ENCODE measurements at regions not wholly inside any gene's neighbourhood (a gene's known extent, or its start where the extent isn't known, plus 50 kb on each side); places are given as distances from the start of the nearest gene placed in this dataset.

GRCh38 chr1:193937308-193937707, 750.9 kb upstream of the B3GALT2 start:
- ChIA-PET CTCF (no interaction called here), POLR2A (no interaction called here)
- no peak overlapping the region for H3K4me3 Mint-ChIP-seq
- no peaks in the 10 kb centered on the region for H3K36me3 Mint-ChIP-seq (ENCODE audit: low read depth)
- H3K27ac Mint-ChIP-seq: no peak overlapping the region
- ATAC-seq (no peak), DNase-seq (no peak)
- no peaks in the 10 kb centered on the region for H3K4me1 Mint-ChIP-seq
- no peaks in the 10 kb centered on the region for H3K27me3 Mint-ChIP-seq
- intact Hi-C loops (cut with DNase I, micrococcal nuclease): no loop called here
- peaks cover 3% of the 10 kb centered on the region for H3K9me3 Mint-ChIP-seq (ENCODE audit: low read depth)

GRCh38 chr1:193932979-193933378, 746.6 kb upstream of the B3GALT2 start:
- Mint-ChIP-seq H3K36me3 (ENCODE audit: low read depth) (no peaks in the 10 kb centered on the region), H3K9me3 (ENCODE audit: low read depth) (peaks cover 3% of the 10 kb centered on the region), H3K4me1 (no peaks in the 10 kb centered on the region), H3K4me3 (no peak overlapping the region), H3K27ac (no peak overlapping the region), H3K27me3 (no peaks in the 10 kb centered on the region)
- intact Hi-C loops (cut with DNase I, micrococcal nuclease): no loop called here
- DNase-seq (no peak), ATAC-seq (no peak)
- POLR2A ChIA-PET: no interaction called here
- CTCF ChIA-PET: no interaction called here

GRCh38 chr1:193931356-193931755, 744.9 kb upstream of the B3GALT2 start:
- ATAC-seq (no peak), DNase-seq (no peak)
- CTCF ChIA-PET: no interaction called here
- no peaks in the 10 kb centered on the region for H3K27me3 Mint-ChIP-seq
- POLR2A ChIA-PET: no interaction called here
- peaks cover 12% of the 10 kb centered on the region for H3K9me3 Mint-ChIP-seq (ENCODE audit: low read depth)
- H3K27ac Mint-ChIP-seq: no peak overlapping the region
- no peak overlapping the region for H3K4me3 Mint-ChIP-seq
- intact Hi-C loops (cut with DNase I, micrococcal nuclease): no loop called here
- H3K4me1 Mint-ChIP-seq: no peaks in the 10 kb centered on the region
- H3K36me3 Mint-ChIP-seq (ENCODE audit: low read depth): no peaks in the 10 kb centered on the region

GRCh38 chr1:193929374-193930033, 743.1 kb upstream of the B3GALT2 start:
- H3K27ac Mint-ChIP-seq: no peak overlapping the region
- CTCF ChIA-PET: no interaction called here
- intact Hi-C loops (cut with DNase I, micrococcal nuclease): no loop called here
- ATAC-seq: no peak
- DNase-seq: no peak
- H3K9me3 Mint-ChIP-seq (ENCODE audit: low read depth): peaks cover 10% of the 10 kb centered on the region
- no peaks in the 10 kb centered on the region for H3K4me1 Mint-ChIP-seq
- no peaks in the 10 kb centered on the region for H3K36me3 Mint-ChIP-seq (ENCODE audit: low read depth)
- POLR2A ChIA-PET: no interaction called here
- H3K27me3 Mint-ChIP-seq: no peaks in the 10 kb centered on the region
- no peak overlapping the region for H3K4me3 Mint-ChIP-seq

GRCh38 chr1:193927550-193927949, 741.1 kb upstream of the B3GALT2 start:
- H3K36me3 Mint-ChIP-seq (ENCODE audit: low read depth): no peaks in the 10 kb centered on the region
- CTCF ChIA-PET: no interaction called here
- no peaks in the 10 kb centered on the region for H3K4me1 Mint-ChIP-seq
- intact Hi-C loops (cut with DNase I, micrococcal nuclease): no loop called here
- peaks cover 10% of the 10 kb centered on the region for H3K9me3 Mint-ChIP-seq (ENCODE audit: low read depth)
- no peak overlapping the region for H3K4me3 Mint-ChIP-seq
- H3K27me3 Mint-ChIP-seq: no peaks in the 10 kb centered on the region
- POLR2A ChIA-PET: no interaction called here
- H3K27ac Mint-ChIP-seq: no peak overlapping the region
- ATAC-seq (no peak), DNase-seq (no peak)

GRCh38 chr1:193926956-193927355, 740.5 kb upstream of the B3GALT2 start:
- POLR2A ChIA-PET: no interaction called here

GRCh38 chr1:193919827-193920226, 733.4 kb upstream of the B3GALT2 start:
- H3K36me3 Mint-ChIP-seq (ENCODE audit: low read depth): no peaks in the 10 kb centered on the region
- POLR2A ChIA-PET: no interaction called here
- peaks cover 3% of the 10 kb centered on the region for H3K9me3 Mint-ChIP-seq (ENCODE audit: low read depth)
- no peak for DNase-seq
- intact Hi-C loops (cut with DNase I, micrococcal nuclease): no loop called here
- H3K4me1 Mint-ChIP-seq: no peaks in the 10 kb centered on the region
- no peak overlapping the region for H3K4me3 Mint-ChIP-seq
- ATAC-seq: no peak
- no peak overlapping the region for H3K27ac Mint-ChIP-seq
- CTCF ChIA-PET: no interaction called here
- no peaks in the 10 kb centered on the region for H3K27me3 Mint-ChIP-seq

More at GRCh38 chr1:193926956-193927355, 740.5 kb upstream of the B3GALT2 start:
- Mint-ChIP-seq H3K27ac (no peak overlapping the region), H3K36me3 (ENCODE audit: low read depth) (no peaks in the 10 kb centered on the region), H3K4me3 (no peak overlapping the region), H3K9me3 (ENCODE audit: low read depth) (peaks cover 10% of the 10 kb centered on the region), H3K27me3 (no peaks in the 10 kb centered on the region), H3K4me1 (no peaks in the 10 kb centered on the region)
- intact Hi-C loops (cut with DNase I, micrococcal nuclease): no loop called here
- no peak for DNase-seq
- CTCF ChIA-PET: no interaction called here
- ATAC-seq: no peak

- Mint-ChIP-seq H3K36me3 (ENCODE audit: low read depth) (no peaks in the 10 kb centered on the region), H3K4me1 (no peaks in the 10 kb centered on the region), H3K27ac (no peak overlapping the region), H3K4me3 (no peak overlapping the region), H3K27me3 (no peaks in the 10 kb centered on the region), H3K9me3 (ENCODE audit: low read depth) (no peaks in the 10 kb centered on the region)
- intact Hi-C loops (cut with DNase I, micrococcal nuclease): no loop called here
- CTCF ChIA-PET: no interaction called here
- DNase-seq (no peak), ATAC-seq (no peak)
- POLR2A ChIA-PET: no interaction called here
Measured at GRCh38 chr1:193916452-193916851, 730.0 kb upstream of the B3GALT2 start.

- no peak overlapping the region for H3K27ac Mint-ChIP-seq
- POLR2A ChIA-PET: no interaction called here
- no peaks in the 10 kb centered on the region for H3K36me3 Mint-ChIP-seq (ENCODE audit: low read depth)
Measured at GRCh38 chr1:193914871-193915270, 728.5 kb upstream of the B3GALT2 start.

GRCh38 chr1:193909406-193910082, 723.1 kb upstream of the B3GALT2 start:
- intact Hi-C loops (cut with DNase I, micrococcal nuclease): loop anchor here in 1 of 2 experiments (5.0 kb wide), 1 partner anchor 177 kb away; no protein-coding TSS in a partner anchor
- ATAC-seq (no peak), DNase-seq (no peak)
- H3K9me3 Mint-ChIP-seq (ENCODE audit: low read depth): peaks cover 2% of the 10 kb centered on the region
- no peaks in the 10 kb centered on the region for H3K27me3 Mint-ChIP-seq
- no peak overlapping the region for H3K4me3 Mint-ChIP-seq
- ChIA-PET CTCF (no interaction called here), POLR2A (no interaction called here)
- H3K27ac Mint-ChIP-seq: no peak overlapping the region
- H3K36me3 Mint-ChIP-seq (ENCODE audit: low read depth): no peaks in the 10 kb centered on the region
- H3K4me1 Mint-ChIP-seq: no peaks in the 10 kb centered on the region

More at GRCh38 chr1:193914871-193915270, 728.5 kb upstream of the B3GALT2 start:
- Mint-ChIP-seq H3K4me3 (no peak overlapping the region), H3K4me1 (no peaks in the 10 kb centered on the region), H3K9me3 (ENCODE audit: low read depth) (peaks cover 2% of the 10 kb centered on the region), H3K27me3 (no peaks in the 10 kb centered on the region)
- CTCF ChIA-PET: interaction anchor here (0.8 kb wide), 1 partner anchor 21 kb away, joined by 3 read pairs; no protein-coding TSS in a partner anchor
- DNase-seq (no peak), ATAC-seq (no peak)
- intact Hi-C loops (cut with DNase I, micrococcal nuclease): no loop called here

GRCh38 chr1:193905288-193906085, 719.1 kb upstream of the B3GALT2 start:
- Mint-ChIP-seq H3K4me1 (no peaks in the 10 kb centered on the region), H3K27ac (no peak overlapping the region), H3K9me3 (ENCODE audit: low read depth) (no peaks in the 10 kb centered on the region), H3K4me3 (no peak overlapping the region), H3K27me3 (no peaks in the 10 kb centered on the region), H3K36me3 (ENCODE audit: low read depth) (no peaks in the 10 kb centered on the region)
- ChIA-PET CTCF (interaction anchor here (0.6 to 0.7 kb wide), 2 partner anchors 11 to 513 kb away, joined by 3 read pairs; no protein-coding TSS in a partner anchor), POLR2A (no interaction called here)
- intact Hi-C loops (cut with DNase I, micrococcal nuclease): loop anchor here in 1 of 2 experiments (5.0 kb wide), 1 partner anchor 173 kb away; no protein-coding TSS in a partner anchor
- DNase-seq: no peak
- no peak for ATAC-seq

- Mint-ChIP-seq H3K27me3 (no peaks in the 10 kb centered on the region), H3K36me3 (ENCODE audit: low read depth) (peaks cover 2% of the 10 kb centered on the region), H3K4me3 (no peak overlapping the region), H3K9me3 (ENCODE audit: low read depth) (peaks cover 4% of the 10 kb centered on the region), H3K4me1 (no peaks in the 10 kb centered on the region), H3K27ac (no peak overlapping the region)
- intact Hi-C loops (cut with DNase I, micrococcal nuclease): no loop called here
- ATAC-seq: no peak
- ChIA-PET POLR2A (no interaction called here), CTCF (no interaction called here)
- DNase-seq: no peak
Measured at GRCh38 chr1:193891788-193892187, 705.4 kb upstream of the B3GALT2 start.
